ENCODE measurements at regions not wholly inside any gene's neighbourhood (a gene's known extent, or its start where the extent isn't known, plus 50 kb on each side); places are given as distances from the start of the nearest gene placed in this dataset.

DNA sequence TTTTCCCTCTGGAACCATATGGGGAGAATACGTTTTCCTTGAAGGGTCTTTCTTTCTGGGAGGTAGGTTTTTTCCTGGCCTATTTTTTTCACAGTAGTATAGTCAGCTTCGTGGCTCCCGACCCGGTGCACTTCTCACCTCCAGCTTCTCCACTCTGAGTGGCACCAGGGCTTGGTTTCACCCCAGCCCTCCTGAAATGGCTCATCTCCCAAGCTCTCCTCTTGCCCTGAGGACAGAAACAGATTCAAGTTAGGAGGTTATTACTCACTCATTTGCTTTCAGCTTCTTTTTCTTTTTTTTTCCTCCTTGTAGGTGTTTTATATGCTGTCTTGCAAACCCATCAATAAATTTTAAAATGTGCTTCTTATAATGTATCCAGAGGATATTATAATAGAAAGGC lies 199.3 kb downstream of the RFC3 start:
- TF ChIP-seq CTCF (IDR thresholded peaks at IDR 0.05) (no peak), POLR2A (IDR thresholded peaks at IDR 0.05) (no peak), POLR2AphosphoS5 (IDR thresholded peaks at IDR 0.05; ENCODE audit: insufficient read depth in 1 of 2, low read depth in 1 of 2) (no peak)

Data from vagina (tissue), 2 donors.